ENCODE measurements at regions not wholly inside any gene's neighbourhood (a gene's known extent, or its start where the extent isn't known, plus 50 kb on each side); places are given as distances from the start of the nearest gene placed in this dataset.
"Not testable (repeated sequence)": the region's sequence is repeated elsewhere in the genome, so short reads cannot be mapped to it uniquely, and the experiment has no call there.

DNA sequence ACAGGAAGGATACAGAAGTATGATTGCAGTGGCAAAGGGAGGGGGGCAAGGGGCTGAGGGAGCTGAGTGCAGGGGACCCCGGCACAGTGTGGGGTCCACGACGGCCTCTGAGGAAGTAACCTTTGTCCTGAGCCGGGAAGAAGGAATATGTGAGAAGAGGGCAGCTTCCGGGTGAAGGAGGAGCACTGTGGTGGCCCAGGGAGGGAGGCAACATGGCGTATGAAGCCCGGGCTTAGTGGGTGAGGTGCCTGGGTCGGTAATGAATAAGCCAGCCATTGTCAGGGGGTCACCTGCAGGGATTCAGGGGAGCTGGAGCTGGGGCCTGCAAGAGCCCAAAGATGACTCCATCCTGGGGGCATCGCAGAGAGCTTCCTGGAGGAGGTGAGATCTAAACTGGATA is 200.4 kb downstream of the FOXD2 start:
- no peak for DNase-seq

- DNase-seq = no peak
These were observed 200.9 kb downstream of the FOXD2 start for GRCh38 chr1:47638713-47639112.

GRCh38 chr1:47643306-47644211 is 205.7 kb downstream of the FOXD2 start:
- DNase-seq = no peak

DNA sequence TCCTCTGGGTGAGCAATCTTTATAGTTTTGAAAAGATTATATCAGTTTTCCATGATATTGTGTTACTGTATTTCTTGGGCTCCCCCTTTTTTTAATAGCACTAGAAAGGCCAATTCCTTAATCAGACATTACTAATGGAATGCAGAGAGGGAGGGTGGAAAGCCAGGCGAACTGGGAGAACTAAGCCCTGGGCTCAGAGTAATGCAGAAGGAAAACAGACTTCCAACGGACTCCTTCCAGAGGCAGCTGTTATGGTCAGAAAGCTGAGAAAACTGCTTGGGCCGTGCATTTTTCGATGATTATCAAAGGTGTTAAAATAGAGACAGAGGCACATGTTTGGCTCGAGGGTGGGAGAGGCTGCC is 206.3 kb downstream of the FOXD2 start:
- DNase-seq = no peak

- DNase-seq = no peak
These were observed 207.3 kb downstream of the FOXD2 start for GRCh38 chr1:47645151-47645550.

DNA sequence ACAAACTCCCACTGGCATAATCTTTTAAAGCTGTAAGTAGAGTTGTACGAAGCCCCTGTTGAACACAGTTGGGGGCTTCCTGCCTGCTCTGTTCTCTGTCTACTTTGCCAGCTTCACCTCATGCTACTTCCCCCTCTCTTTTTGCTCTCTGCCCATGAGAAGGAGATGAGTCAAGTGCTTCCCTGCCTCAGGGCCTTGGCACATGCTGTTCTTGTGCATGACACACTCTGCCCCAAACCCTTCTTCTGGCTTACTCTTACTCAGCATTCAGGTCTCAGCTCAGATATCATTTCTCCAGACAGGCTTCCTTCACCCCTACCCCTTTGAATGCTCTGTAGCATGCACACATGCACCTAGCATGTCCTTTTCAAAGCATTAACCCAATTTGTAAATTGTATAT is 208.8 kb downstream of the FOXD2 start:
- no peak for DNase-seq

DNA sequence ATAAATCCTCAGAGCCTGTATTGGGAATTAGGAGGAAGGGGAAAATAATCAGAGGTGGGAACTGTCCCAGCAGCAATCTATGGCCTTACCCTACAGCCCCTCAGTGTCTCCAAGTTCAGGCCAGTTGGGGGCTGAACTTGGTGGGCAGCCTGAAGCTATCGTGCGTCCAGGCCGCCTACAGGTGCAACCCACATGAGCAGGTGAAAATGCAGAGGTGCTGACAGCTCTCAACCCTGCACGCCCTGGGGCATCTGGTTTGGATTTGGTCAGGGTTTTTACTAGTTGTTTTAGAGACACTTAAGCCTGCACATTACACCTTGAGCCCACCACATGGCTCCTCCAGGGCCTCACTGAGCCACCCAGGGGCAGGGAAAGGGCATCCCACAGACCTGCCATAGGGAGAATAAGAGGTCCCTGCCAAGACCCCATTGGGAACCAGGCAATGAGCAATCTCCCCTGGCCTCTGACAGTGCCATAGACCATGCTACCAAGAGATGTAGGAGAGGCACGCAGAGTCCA is 209.5 kb downstream of the FOXD2 start:
- no peak for DNase-seq

DNA sequence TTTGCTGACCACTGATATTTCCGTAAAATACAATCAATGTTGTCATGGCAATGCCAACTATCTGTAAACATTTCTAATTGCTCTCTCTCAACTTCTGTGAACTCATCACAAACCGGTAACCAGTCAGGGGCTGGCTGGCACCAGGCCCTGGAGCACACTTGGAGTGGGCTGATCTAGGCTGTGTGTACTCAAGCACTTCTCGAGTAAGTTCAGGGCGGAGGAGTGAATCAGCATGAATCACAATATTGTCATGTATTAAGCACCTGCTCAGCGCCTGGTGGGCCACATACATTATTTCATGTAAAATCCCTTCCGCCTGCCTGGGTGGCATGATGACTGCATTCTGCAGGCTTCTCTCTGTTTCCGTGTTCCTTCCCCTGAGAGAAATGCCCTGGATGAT is 212.4 kb downstream of the FOXD2 start:
- peak; percentile 81 to 85 for DNase-seq

- no peak for DNase-seq
These were observed 212.8 kb downstream of the FOXD2 start for GRCh38 chr1:47650611-47651010.

DNA sequence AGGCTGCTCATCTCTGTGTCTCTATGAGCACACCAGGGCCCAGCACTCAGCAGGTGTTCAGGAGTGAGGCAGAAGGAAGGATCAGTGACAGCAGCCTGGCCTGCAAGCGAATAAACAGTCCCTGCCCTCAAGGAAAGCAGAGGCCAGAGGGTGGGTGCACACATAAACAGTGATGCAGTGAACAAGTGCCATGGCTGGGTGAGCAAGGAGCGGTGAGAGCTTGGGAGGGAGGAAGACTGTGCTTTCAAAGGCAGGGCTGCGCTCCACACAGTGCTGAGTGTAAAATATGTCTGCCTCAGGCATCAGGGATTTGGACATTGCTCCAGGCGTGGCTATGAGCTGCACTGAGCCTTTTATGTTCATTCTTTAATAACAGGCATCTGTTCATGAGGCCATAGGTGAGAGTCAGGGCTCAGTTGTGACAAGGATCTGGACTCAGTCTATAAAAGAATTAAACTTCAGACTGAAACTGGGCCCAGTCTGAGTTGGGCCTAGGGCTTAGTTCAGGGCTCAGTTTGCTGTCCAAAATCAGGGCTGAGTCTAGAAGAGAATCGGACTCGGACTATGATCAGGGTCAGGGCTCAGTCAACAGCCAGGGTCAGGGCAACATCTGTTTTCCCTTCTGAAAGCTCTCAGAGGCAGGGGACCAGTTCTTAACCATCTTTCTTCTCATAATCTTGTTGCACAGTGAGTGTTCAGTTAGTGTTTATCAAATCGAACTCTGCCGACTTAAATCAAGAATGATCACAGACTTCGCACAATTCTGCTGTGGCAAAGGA is 213.7 kb downstream of the FOXD2 start:
- DNase-seq = peak; percentile 32 to 65

- no peak for DNase-seq
These were observed 217.9 kb downstream of the FOXD2 start for GRCh38 chr1:47655521-47656300.

DNA sequence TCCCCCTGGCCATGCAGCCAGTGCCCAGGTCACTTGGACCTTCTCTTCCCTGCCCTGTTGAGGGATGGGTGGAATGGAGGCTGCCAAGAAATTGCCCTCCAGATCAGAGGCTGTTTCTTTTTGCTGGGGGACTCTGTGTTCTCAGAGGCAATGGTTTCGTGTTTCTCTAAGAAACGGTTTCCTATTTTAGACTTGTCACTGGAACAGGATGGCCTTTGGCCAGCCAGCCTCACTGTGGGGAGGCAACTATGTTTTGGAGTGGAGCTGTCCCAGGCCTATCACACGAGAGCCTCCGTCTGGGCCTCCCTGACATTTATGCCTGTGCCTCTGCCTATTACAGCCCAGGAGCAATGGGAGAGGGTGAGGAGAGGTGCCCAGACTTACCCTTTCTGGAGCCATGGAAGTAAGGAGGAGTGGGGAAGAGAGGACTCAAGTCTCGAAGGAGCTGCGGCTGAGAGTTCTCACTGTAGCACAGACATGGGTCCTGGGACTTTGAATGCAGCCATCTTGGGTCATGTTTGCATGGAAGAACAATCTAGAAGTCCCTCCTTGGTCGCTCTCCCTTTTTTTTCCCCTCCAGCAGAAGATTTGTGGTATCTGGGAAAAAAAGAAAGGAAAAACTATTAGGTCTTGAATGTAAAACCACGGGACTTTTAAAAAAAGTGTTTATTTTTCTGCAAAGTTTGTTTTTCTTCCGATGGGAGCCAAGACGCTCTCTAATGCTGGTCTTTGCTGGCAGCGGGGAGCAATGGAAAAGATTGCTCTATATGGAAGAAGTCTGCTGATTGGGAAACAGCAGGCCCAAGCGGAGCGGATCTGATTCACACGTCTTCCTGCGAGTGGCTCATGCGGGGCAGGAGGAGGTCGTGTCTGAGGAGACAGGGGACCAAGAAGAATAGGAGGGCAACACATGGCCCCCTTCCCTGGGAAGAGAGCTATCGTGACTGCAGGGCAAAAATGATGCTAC is 219.2 kb downstream of the FOXD2 start:
- DNase-seq = no peak

GRCh38 chr1:47658161-47658920 is 220.5 kb downstream of the FOXD2 start:
- DNase-seq = no peak

- DNase-seq = no peak
These were observed 221.3 kb downstream of the FOXD2 start for GRCh38 chr1:47659146-47659545.

- no peak for DNase-seq
These were observed 222.8 kb downstream of the FOXD2 start for GRCh38 chr1:47660622-47661021.

GRCh38 chr1:47661040-47661439 is 223.2 kb downstream of the FOXD2 start:
- no peak for DNase-seq

- DNase-seq = no peak
These were observed 224.2 kb downstream of the FOXD2 start for GRCh38 chr1:47662068-47662467.

- DNase-seq = no peak
These were observed 225.4 kb downstream of the FOXD2 start for GRCh38 chr1:47663286-47663685.

- no peak for DNase-seq
These were observed 226.5 kb downstream of the FOXD2 start for GRCh38 chr1:47664356-47664755.

GRCh38 chr1:47664896-47665295 is 227.1 kb downstream of the FOXD2 start:
- not testable (repeated sequence) for DNase-seq

GRCh38 chr1:47669081-47669585 is 231.3 kb downstream of the FOXD2 start:
- no peak for DNase-seq
